KMS-11 (cell line): ENCODE measurements at regions not wholly inside any gene's neighbourhood (a gene's known extent, or its start where the extent isn't known, plus 50 kb on each side); places are given as distances from the start of the nearest gene placed in this dataset.

Experiments
- H2AFZ ChIP-seq: fragments of 200-600 bp; sonication (generic); 2 replicates; pipeline ENCODE4 v1.6.1; 2016; ENCODE audit warnings: antibody characterized with exemption, mixed run types, low read depth
- H3K27ac ChIP-seq: fragments of 200-600 bp; sonication (generic); 2 replicates; pipeline ENCODE4 v1.6.1; 2016; ENCODE audit warnings: mild to moderate bottlenecking, mixed run types
- H3K27me3 ChIP-seq: fragments of 200-600 bp; sonication (generic); 2 replicates; pipeline ENCODE4 v1.6.1; 2017; ENCODE audit warnings: mild to moderate bottlenecking, low read depth, mixed run types, moderate library complexity; ENCODE audit not compliant: insufficient read depth
- H3K36me3 ChIP-seq: fragments of 200-600 bp; sonication (generic); 2 replicates; pipeline ENCODE4 v1.6.1; 2017; ENCODE audit warnings: mild to moderate bottlenecking, mixed run types; ENCODE audit not compliant: insufficient read depth
- H3K4me1 ChIP-seq: fragments of 200-600 bp; sonication (generic); 2 replicates; pipeline ENCODE4 v1.6.1; 2016; ENCODE audit warnings: mild to moderate bottlenecking, low read depth, mixed run types; ENCODE audit not compliant: poor library complexity, severe bottlenecking
- H3K4me2 ChIP-seq: fragments of 200-600 bp; sonication (generic); 2 replicates; pipeline ENCODE4 v1.7.0; 2016; ENCODE audit warnings: mild to moderate bottlenecking, mixed run types
- H3K4me3 ChIP-seq: fragments of 200-600 bp; sonication (generic); IDR thresholded peaks from 2 replicates; pipeline ENCODE4 v1.6.1; 2017; ENCODE audit warnings: low read depth, low read length, mixed read lengths; ENCODE audit not compliant: insufficient read depth
- H3K79me2 ChIP-seq: fragments of 200-600 bp; sonication (generic); 2 replicates; pipeline ENCODE4 v1.6.1; 2016; ENCODE audit warnings: low read depth, mixed run types; ENCODE audit not compliant: insufficient read depth
- H3K9ac ChIP-seq: fragments of 200-600 bp; sonication (generic); 2 replicates; pipeline ENCODE4 v1.6.1; 2016; ENCODE audit warnings: mild to moderate bottlenecking, mixed run types
- H4K20me1 ChIP-seq: fragments of 200-600 bp; sonication (generic); 2 replicates; pipeline ENCODE4 v1.6.1; 2016; ENCODE audit warnings: mild to moderate bottlenecking, mixed run types; ENCODE audit not compliant: insufficient read depth
- CTCF ChIP-seq: fragments of 200-600 bp; sonication (generic); conservative IDR thresholded peaks from 2 replicates; pipeline ENCODE4 v1.6.1; 2017; ENCODE audit warnings: low read depth, mild to moderate bottlenecking, antibody characterized with exemption, low read length, moderate library complexity, mixed read lengths

- H3K4me3 ChIP-seq: no peak overlapping the region
- no peak overlapping the region for H2AFZ ChIP-seq
- H4K20me1 ChIP-seq: no peaks in the 10 kb centered on the region
- H3K27me3 ChIP-seq: no peaks in the 10 kb centered on the region
- no peaks in the 10 kb centered on the region for H3K79me2 ChIP-seq
- no peak overlapping the region for H3K4me2 ChIP-seq
- H3K36me3 ChIP-seq: no peaks in the 10 kb centered on the region
- no peaks in the 10 kb centered on the region for H3K4me1 ChIP-seq
- no peak overlapping the region for H3K27ac ChIP-seq
- TF ChIP-seq CTCF: no peak
- no peak overlapping the region for H3K9ac ChIP-seq
These were observed 159.4 kb downstream of the BARHL2 start for GRCh38 chr1:90557706-90558105.

- Histone ChIP-seq H3K4me2 (no peak overlapping the region), H2AFZ (no peak overlapping the region), H3K36me3 (no peaks in the 10 kb centered on the region)
These were observed 166.3 kb downstream of the BARHL2 start for GRCh38 chr1:90550626-90551406.

GRCh38 chr1:90544356-90544755 lies 172.7 kb downstream of the BARHL2 start:
- no peaks in the 10 kb centered on the region for H3K4me1 ChIP-seq
- no peak overlapping the region for H3K4me3 ChIP-seq
- no peak for TF ChIP-seq CTCF
- no peak overlapping the region for H3K27ac ChIP-seq
- no peak overlapping the region for H2AFZ ChIP-seq
- H3K27me3 ChIP-seq: no peaks in the 10 kb centered on the region
- no peak overlapping the region for H3K9ac ChIP-seq
- H3K79me2 ChIP-seq: no peaks in the 10 kb centered on the region
- no peak overlapping the region for H3K4me2 ChIP-seq
- H4K20me1 ChIP-seq: no peaks in the 10 kb centered on the region
- no peaks in the 10 kb centered on the region for H3K36me3 ChIP-seq

More at GRCh38 chr1:90550626-90551406, 166.3 kb downstream of the BARHL2 start:
- TF ChIP-seq CTCF: no peak
- no peaks in the 10 kb centered on the region for H3K4me1 ChIP-seq
- H3K4me3 ChIP-seq: no peak overlapping the region
- H3K27me3 ChIP-seq: no peaks in the 10 kb centered on the region
- no peaks in the 10 kb centered on the region for H3K79me2 ChIP-seq
- H3K27ac ChIP-seq: no peak overlapping the region
- H4K20me1 ChIP-seq: no peaks in the 10 kb centered on the region
- H3K9ac ChIP-seq: no peak overlapping the region

- no peaks in the 10 kb centered on the region for H3K27me3 ChIP-seq
- H3K4me1 ChIP-seq: no peaks in the 10 kb centered on the region
- no peak overlapping the region for H3K9ac ChIP-seq
- H3K4me2 ChIP-seq: no peak overlapping the region
- H4K20me1 ChIP-seq: no peaks in the 10 kb centered on the region
- no peak overlapping the region for H3K27ac ChIP-seq
- H3K79me2 ChIP-seq: no peaks in the 10 kb centered on the region
- no peak overlapping the region for H3K4me3 ChIP-seq
- H3K36me3 ChIP-seq: no peaks in the 10 kb centered on the region
- no peak overlapping the region for H2AFZ ChIP-seq
- TF ChIP-seq CTCF: no peak
These were observed 179.3 kb downstream of the BARHL2 start for GRCh38 chr1:90537606-90538362.
